Gastrocnemius medialis (tissue), 4 donors: ENCODE measurements at regions not wholly inside any gene's neighbourhood (a gene's known extent, or its start where the extent isn't known, plus 50 kb on each side); places are given as distances from the start of the nearest gene placed in this dataset.

ENCODE experiments used
- ATAC-seq, 2 donors: fragments of 150-250 bp; one replicate each; pipeline ENCODE4 v1.9.1; 2016
- DNase-seq, 2 donors: peaks; one replicate each; pipeline ENCODE4 v3.0.0-alpha.2; 2019
- H3K27ac ChIP-seq, 4 donors: fragments of 200-600 bp; sonication (generic); 1 replicate in 1 of 4; 2 replicates in 3 of 4; pipeline ENCODE4 v1.5.1; 2016 to 2018; ENCODE audit warnings: mild to moderate bottlenecking in 2 of 4, moderate library complexity in 1 of 4
- H3K27me3 ChIP-seq, 3 donors: fragments of 200-600 bp; sonication (generic) in 2 of 3; 1 replicate in 1 of 3; 2 replicates in 2 of 3; pipeline versions ENCODE4 v1.5.1 to v1.6.0; 2016 to 2019; ENCODE audit warnings: mild to moderate bottlenecking in 1 of 3, moderate library complexity in 1 of 3
- H3K36me3 ChIP-seq, 2 donors: fragments of 200-600 bp; sonication (generic) in 1 of 2; one replicate each; pipeline ENCODE4 v1.5.1; 2017 to 2018
- H3K4me1 ChIP-seq, 2 donors: fragments of 200-600 bp; sonication (generic) in 1 of 2; one replicate each; pipeline ENCODE4 v1.5.1; 2016 to 2017; ENCODE audit warnings: mild to moderate bottlenecking in 2 of 2
- H3K4me3 ChIP-seq, 4 donors: fragments of 200-600 bp; sonication (generic) in 3 of 4; 1 replicate in 1 of 4; 2 replicates in 3 of 4; pipeline ENCODE4 v1.5.1; 2016 to 2019; ENCODE audit warnings: mild to moderate bottlenecking in 2 of 4
- H3K9me3 ChIP-seq, 3 donors: fragments of 200-600 bp; sonication (generic) in 2 of 3; 1 replicate in 1 of 3; 2 replicates in 2 of 3; pipeline ENCODE4 v1.5.1; 2016 to 2019
- POLR2A ChIP-seq, 2 donors: fragments of 450-650 bp; IDR thresholded peaks; one replicate each; pipeline ENCODE4 v1.6.1; 2017; ENCODE audit warnings: antibody characterized with exemption in 2 of 2, mild to moderate bottlenecking in 2 of 2, moderate library complexity in 2 of 2
- in situ Hi-C, 4 donors: fragments of 200-750 bp; cut with MboI; loops; one replicate each; pipeline versions ENCODE4 v1.15.0 to v1.8.0; 2017; ENCODE audit warnings: low sequenced_read_pairs in 4 of 4
- intact Hi-C: fragments of 100-400 bp; cut with DNase I; formaldehyde crosslinking; loops from one replicate; pipeline ENCODE4 v1.15.1; 2023; ENCODE audit warnings: low total_unique reads
- TF ChIP-seq, protein P1 (sequence below), 5 experiments: fragments of 450-650 bp in 3 of 5; fragments of 200-600 bp in 2 of 5; sonication (generic) in 2 of 5; IDR thresholded peaks in 4 of 5; conservative IDR thresholded peaks in 1 of 5; 1 replicate in 4 of 5; 2 replicates in 1 of 5; pipeline ENCODE4 v1.5.1; 2016 to 2019; ENCODE audit warnings: antibody characterized with exemption in 5 of 5, mild to moderate bottlenecking in 3 of 5, moderate library complexity in 3 of 5

DNA sequence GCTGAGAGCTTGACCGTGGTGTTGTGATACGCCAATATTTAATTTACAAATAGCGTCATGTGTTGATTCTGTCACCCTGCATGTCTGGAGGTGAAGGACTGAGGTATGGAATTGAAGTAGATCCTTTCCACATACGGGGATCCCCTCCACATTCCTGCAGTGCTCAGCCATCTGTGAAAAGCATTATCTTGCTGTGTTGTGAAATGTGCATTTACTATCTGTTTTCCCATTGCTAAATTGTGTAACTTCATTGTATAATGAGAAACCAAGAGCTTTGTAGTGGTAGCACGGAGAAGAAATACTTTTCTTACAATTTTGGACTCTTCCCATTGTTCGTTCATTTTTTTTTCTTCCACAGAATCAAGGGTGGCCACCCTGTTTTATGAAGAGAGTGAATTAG, 577.3 kb upstream of the ZP4 start:
- H3K27me3 ChIP-seq, result no peaks in the 10 kb centered on the region
- no peak for ATAC-seq
- H3K9me3 ChIP-seq, result no peaks in the 10 kb centered on the region
- H3K4me1 ChIP-seq, result no peaks in the 10 kb centered on the region
- DNase-seq, result no peak
- H3K4me3 ChIP-seq, result no peak overlapping the region
- in situ Hi-C loops, result no loop called here
- no peak overlapping the region for H3K27ac ChIP-seq
- intact Hi-C loops, result no loop called here
- no peaks in the 10 kb centered on the region for H3K36me3 ChIP-seq
- TF ChIP-seq, protein P1, sequence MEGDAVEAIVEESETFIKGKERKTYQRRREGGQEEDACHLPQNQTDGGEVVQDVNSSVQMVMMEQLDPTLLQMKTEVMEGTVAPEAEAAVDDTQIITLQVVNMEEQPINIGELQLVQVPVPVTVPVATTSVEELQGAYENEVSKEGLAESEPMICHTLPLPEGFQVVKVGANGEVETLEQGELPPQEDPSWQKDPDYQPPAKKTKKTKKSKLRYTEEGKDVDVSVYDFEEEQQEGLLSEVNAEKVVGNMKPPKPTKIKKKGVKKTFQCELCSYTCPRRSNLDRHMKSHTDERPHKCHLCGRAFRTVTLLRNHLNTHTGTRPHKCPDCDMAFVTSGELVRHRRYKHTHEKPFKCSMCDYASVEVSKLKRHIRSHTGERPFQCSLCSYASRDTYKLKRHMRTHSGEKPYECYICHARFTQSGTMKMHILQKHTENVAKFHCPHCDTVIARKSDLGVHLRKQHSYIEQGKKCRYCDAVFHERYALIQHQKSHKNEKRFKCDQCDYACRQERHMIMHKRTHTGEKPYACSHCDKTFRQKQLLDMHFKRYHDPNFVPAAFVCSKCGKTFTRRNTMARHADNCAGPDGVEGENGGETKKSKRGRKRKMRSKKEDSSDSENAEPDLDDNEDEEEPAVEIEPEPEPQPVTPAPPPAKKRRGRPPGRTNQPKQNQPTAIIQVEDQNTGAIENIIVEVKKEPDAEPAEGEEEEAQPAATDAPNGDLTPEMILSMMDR (IDR thresholded peaks at IDR 0.05 in 4 of 5, conservative IDR thresholded peaks at IDR 0.05 in 1 of 5), result no peak
- no peak for TF ChIP-seq POLR2A (IDR thresholded peaks at IDR 0.05)

GRCh38 chr1:238466459-238466858, 575.7 kb upstream of the ZP4 start:
- Histone ChIP-seq H3K9me3 (no peaks in the 10 kb centered on the region), H3K36me3 (no peaks in the 10 kb centered on the region), H3K4me3 (no peak overlapping the region), H3K4me1 (no peaks in the 10 kb centered on the region), H3K27me3 (no peaks in the 10 kb centered on the region), H3K27ac (no peak overlapping the region)
- no peak for TF ChIP-seq POLR2A (IDR thresholded peaks at IDR 0.05)
- TF ChIP-seq, protein P1 (IDR thresholded peaks at IDR 0.05 in 4 of 5, conservative IDR thresholded peaks at IDR 0.05 in 1 of 5), result no peak
- in situ Hi-C loops, result no loop called here
- ATAC-seq (no peak), DNase-seq (no peak)
- intact Hi-C loops, result no loop called here

GRCh38 chr1:238465449-238465848, 574.7 kb upstream of the ZP4 start:
- Histone ChIP-seq H3K27me3 (no peaks in the 10 kb centered on the region), H3K36me3 (no peaks in the 10 kb centered on the region), H3K9me3 (no peaks in the 10 kb centered on the region), H3K4me1 (no peaks in the 10 kb centered on the region), H3K4me3 (no peak overlapping the region), H3K27ac (no peak overlapping the region)
- intact Hi-C loops, result no loop called here
- in situ Hi-C loops, result no loop called here
- TF ChIP-seq POLR2A (IDR thresholded peaks at IDR 0.05), result no peak
- TF ChIP-seq, protein P1 (IDR thresholded peaks at IDR 0.05 in 4 of 5, conservative IDR thresholded peaks at IDR 0.05 in 1 of 5), result no peak
- DNase-seq (no peak), ATAC-seq (no peak)

DNA sequence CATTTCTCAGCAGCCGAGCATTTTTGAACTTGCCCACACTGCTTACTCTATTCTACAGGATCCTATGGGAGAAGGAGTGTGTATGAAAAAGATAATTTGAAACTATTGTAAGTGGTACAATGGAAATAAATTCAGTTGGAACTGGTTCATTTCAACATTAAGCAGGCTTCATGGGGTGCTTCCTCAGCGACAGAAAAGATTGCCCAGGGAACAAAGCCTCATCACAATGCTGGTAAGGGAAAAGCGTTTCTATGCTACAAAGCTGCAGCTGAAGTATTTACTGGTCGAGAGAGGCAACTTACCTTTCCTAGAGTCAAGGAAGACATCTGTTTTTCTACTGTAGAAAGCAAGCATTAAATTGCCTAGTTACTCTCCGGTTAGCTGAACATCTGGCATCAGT, 568.2 kb upstream of the ZP4 start:
- Histone ChIP-seq H3K9me3 (no peaks in the 10 kb centered on the region), H3K4me1 (no peaks in the 10 kb centered on the region), H3K36me3 (no peaks in the 10 kb centered on the region), H3K27ac (no peak overlapping the region), H3K4me3 (no peak overlapping the region), H3K27me3 (no peaks in the 10 kb centered on the region)
- intact Hi-C loops (no loop called here), in situ Hi-C loops (no loop called here)
- ATAC-seq (no peak), DNase-seq (no peak)
- no peak for TF ChIP-seq POLR2A (IDR thresholded peaks at IDR 0.05)
- TF ChIP-seq, protein P1 (IDR thresholded peaks at IDR 0.05 in 4 of 5, conservative IDR thresholded peaks at IDR 0.05 in 1 of 5), result no peak

DNA sequence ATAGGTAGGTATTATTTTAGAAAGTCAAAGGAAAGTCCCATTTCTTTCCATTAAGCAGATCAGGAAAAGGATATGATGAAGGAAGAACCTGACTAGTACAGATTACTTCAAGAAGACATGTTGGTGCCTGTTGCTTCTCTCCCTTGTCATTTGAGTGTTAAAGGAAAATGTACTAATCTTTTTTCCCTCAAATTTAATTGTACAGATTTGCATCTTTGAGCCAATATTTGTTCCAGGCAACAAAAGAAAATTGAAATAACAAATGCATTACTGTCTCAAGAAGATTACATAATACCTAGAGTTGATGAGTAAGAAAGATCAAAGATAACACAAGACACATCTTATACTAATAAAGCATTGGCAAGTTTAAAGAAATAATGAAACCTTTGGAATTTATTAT, 566.9 kb upstream of the ZP4 start:
- no peak for DNase-seq
- Histone ChIP-seq H3K27me3 (no peaks in the 10 kb centered on the region), H3K9me3 (no peaks in the 10 kb centered on the region), H3K27ac (no peak overlapping the region), H3K4me1 (no peaks in the 10 kb centered on the region), H3K4me3 (no peak overlapping the region), H3K36me3 (no peaks in the 10 kb centered on the region)
- TF ChIP-seq POLR2A (IDR thresholded peaks at IDR 0.05), result no peak
- TF ChIP-seq, protein P1 (IDR thresholded peaks at IDR 0.05 in 4 of 5, conservative IDR thresholded peaks at IDR 0.05 in 1 of 5), result no peak
- in situ Hi-C loops (no loop called here), intact Hi-C loops (no loop called here)
- no peak for ATAC-seq
